GM20000 (cell line): ENCODE measurements at regions not wholly inside any gene's neighbourhood (a gene's known extent, or its start where the extent isn't known, plus 50 kb on each side); places are given as distances from the start of the nearest gene placed in this dataset.

Experiments used
- DNase-seq: peaks from one replicate; pipeline ENCODE4 v3.0.0; 2012; ENCODE audit warnings: low spot score
- CTCF ChIP-seq: IDR thresholded peaks from 2 replicates; pipeline ENCODE4 v1.5.1; 2012; ENCODE audit warnings: mild to moderate bottlenecking, control low read depth; ENCODE audit errors: extremely low read depth, missing control alignments

- TF ChIP-seq CTCF = no peak
- no peak for DNase-seq
Measured at GRCh38 chr4:43243433-43244116, 351.1 kb downstream of the GRXCR1 start.

GRCh38 chr4:43244688-43245382 lies 352.3 kb downstream of the GRXCR1 start:
- DNase-seq = peak; percentile 51

GRCh38 chr4:43251841-43252240 lies 359.3 kb downstream of the GRXCR1 start:
- no peak for DNase-seq
- TF ChIP-seq CTCF = no peak

More at GRCh38 chr4:43244688-43245382, 352.3 kb downstream of the GRXCR1 start:
- no peak for TF ChIP-seq CTCF

- no peak for DNase-seq
- TF ChIP-seq CTCF = no peak
Measured at GRCh38 chr4:43253541-43253940, 361.0 kb downstream of the GRXCR1 start.

- no peak for TF ChIP-seq CTCF
- no peak for DNase-seq
Measured at GRCh38 chr4:43264730-43265129, 372.2 kb downstream of the GRXCR1 start.

- no peak for TF ChIP-seq CTCF
- no peak for DNase-seq
Measured at GRCh38 chr4:43271946-43272345, 379.4 kb downstream of the GRXCR1 start.

GRCh38 chr4:43274376-43274775 lies 381.9 kb downstream of the GRXCR1 start:
- no peak for DNase-seq
- TF ChIP-seq CTCF = no peak
